ENCODE measurements at regions not wholly inside any gene's neighbourhood (a gene's known extent, or its start where the extent isn't known, plus 50 kb on each side); places are given as distances from the start of the nearest gene placed in this dataset.

DNA sequence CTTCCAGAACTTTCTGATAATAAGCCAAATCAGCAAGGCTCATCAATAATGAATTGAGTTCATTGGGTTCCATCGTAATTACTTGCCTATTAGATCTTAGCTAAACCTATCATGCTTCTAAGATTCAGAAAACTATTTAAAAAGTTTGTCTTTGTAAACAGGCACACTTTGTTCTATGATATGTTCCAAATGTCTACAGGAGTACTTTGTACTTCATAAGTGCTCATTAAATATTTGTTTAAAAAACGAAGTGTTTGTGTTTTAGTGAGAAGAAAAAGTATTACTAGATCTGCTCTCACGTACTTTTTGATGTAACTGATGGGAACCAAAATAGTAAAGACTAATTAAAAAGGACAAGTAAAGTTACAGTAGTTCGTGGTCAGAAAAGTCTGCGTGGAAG lies 172.8 kb upstream of the FLRT2 start:
- Histone ChIP-seq H3K27me3 (no peaks in the 10 kb centered on the region), H3K4me1 (no peaks in the 10 kb centered on the region), H3K9me3 (no peaks in the 10 kb centered on the region), H3K4me3 (no peak overlapping the region), H3K27ac (no peak overlapping the region), H3K36me3 (no peaks in the 10 kb centered on the region)
- ATAC-seq: no peak
- intact Hi-C loops (cut with DNase I): no loop called here
- 45% methylated on average over 5 of the region's 5 CpGs for WGBS (ENCODE audit: insufficient coverage, low coverage, low lambda C conversion rate, missing lambda C conversion rate)
- TF ChIP-seq POLR2A (IDR thresholded peaks at IDR 0.05): no peak
- TF ChIP-seq, protein P1, sequence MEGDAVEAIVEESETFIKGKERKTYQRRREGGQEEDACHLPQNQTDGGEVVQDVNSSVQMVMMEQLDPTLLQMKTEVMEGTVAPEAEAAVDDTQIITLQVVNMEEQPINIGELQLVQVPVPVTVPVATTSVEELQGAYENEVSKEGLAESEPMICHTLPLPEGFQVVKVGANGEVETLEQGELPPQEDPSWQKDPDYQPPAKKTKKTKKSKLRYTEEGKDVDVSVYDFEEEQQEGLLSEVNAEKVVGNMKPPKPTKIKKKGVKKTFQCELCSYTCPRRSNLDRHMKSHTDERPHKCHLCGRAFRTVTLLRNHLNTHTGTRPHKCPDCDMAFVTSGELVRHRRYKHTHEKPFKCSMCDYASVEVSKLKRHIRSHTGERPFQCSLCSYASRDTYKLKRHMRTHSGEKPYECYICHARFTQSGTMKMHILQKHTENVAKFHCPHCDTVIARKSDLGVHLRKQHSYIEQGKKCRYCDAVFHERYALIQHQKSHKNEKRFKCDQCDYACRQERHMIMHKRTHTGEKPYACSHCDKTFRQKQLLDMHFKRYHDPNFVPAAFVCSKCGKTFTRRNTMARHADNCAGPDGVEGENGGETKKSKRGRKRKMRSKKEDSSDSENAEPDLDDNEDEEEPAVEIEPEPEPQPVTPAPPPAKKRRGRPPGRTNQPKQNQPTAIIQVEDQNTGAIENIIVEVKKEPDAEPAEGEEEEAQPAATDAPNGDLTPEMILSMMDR (IDR thresholded peaks at IDR 0.05): no peak
- no peak for DNase-seq

GRCh38 chr14:85358136-85358785 lies 171.7 kb upstream of the FLRT2 start:
- intact Hi-C loops (cut with DNase I): no loop called here
- Histone ChIP-seq H3K4me3 (no peak overlapping the region), H3K4me1 (no peaks in the 10 kb centered on the region), H3K9me3 (no peaks in the 10 kb centered on the region), H3K27ac (no peak overlapping the region), H3K36me3 (no peaks in the 10 kb centered on the region), H3K27me3 (no peaks in the 10 kb centered on the region)
- DNase-seq: no peak
- 70% methylated on average over 1 of the region's 1 CpG for WGBS (ENCODE audit: insufficient coverage, low coverage, low lambda C conversion rate, missing lambda C conversion rate)
- TF ChIP-seq POLR2A (IDR thresholded peaks at IDR 0.05): no peak
- TF ChIP-seq, protein P1 (IDR thresholded peaks at IDR 0.05): no peak
- ATAC-seq: no peak

GRCh38 chr14:85359505-85359904 lies 170.4 kb upstream of the FLRT2 start:
- intact Hi-C loops (cut with DNase I): no loop called here
- no peak overlapping the region for H3K27ac ChIP-seq
- TF ChIP-seq, protein P1 (IDR thresholded peaks at IDR 0.05): no peak
- TF ChIP-seq POLR2A (IDR thresholded peaks at IDR 0.05): no peak
- no peaks in the 10 kb centered on the region for H3K36me3 ChIP-seq
- no peaks in the 10 kb centered on the region for H3K9me3 ChIP-seq
- DNase-seq (no peak), ATAC-seq (no peak)
- H3K27me3 ChIP-seq: no peaks in the 10 kb centered on the region
- H3K4me3 ChIP-seq: no peak overlapping the region
- no peaks in the 10 kb centered on the region for H3K4me1 ChIP-seq

DNA sequence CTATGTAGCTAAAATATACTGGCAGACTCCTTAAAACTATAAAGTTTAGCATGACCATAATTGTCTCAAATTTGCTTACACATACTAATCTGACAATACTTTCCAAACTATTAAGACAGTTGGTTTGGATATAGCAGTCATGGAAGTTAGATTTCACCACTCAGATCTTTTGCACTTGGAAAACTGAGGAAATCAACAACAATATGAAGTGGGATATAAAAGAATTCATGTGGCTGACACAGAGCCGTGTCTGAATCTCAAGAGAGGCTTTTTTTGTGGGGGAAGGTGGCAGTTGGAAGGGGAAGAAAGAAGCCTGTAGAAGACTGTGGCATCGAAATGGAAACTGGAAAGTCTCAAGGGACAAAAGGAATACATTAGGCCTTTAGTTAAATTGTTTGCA lies 166.6 kb upstream of the FLRT2 start:
- DNase-seq (no peak), ATAC-seq (no peak)
- H3K4me1 ChIP-seq: no peaks in the 10 kb centered on the region
- intact Hi-C loops (cut with DNase I): no loop called here
- 38% methylated on average over 2 of the region's 2 CpGs for WGBS (ENCODE audit: insufficient coverage, low coverage, low lambda C conversion rate, missing lambda C conversion rate)
- TF ChIP-seq, protein P1 (IDR thresholded peaks at IDR 0.05): no peak
- no peak for TF ChIP-seq POLR2A (IDR thresholded peaks at IDR 0.05)
- H3K27ac ChIP-seq: no peak overlapping the region
- no peaks in the 10 kb centered on the region for H3K9me3 ChIP-seq
- no peak overlapping the region for H3K4me3 ChIP-seq
- H3K36me3 ChIP-seq: no peaks in the 10 kb centered on the region
- H3K27me3 ChIP-seq: no peaks in the 10 kb centered on the region

- H3K4me1 ChIP-seq: no peaks in the 10 kb centered on the region
- no peaks in the 10 kb centered on the region for H3K27me3 ChIP-seq
- DNase-seq: no peak
- H3K9me3 ChIP-seq: no peaks in the 10 kb centered on the region
- no peaks in the 10 kb centered on the region for H3K36me3 ChIP-seq
- TF ChIP-seq POLR2A (IDR thresholded peaks at IDR 0.05): no peak
- TF ChIP-seq, protein P1 (IDR thresholded peaks at IDR 0.05): no peak
- no peak overlapping the region for H3K27ac ChIP-seq
- no peak overlapping the region for H3K4me3 ChIP-seq
- WGBS (ENCODE audit: insufficient coverage, low coverage, low lambda C conversion rate, missing lambda C conversion rate): 66% methylated on average over 4 of the region's 4 CpGs
- ATAC-seq: no peak
- intact Hi-C loops (cut with DNase I): no loop called here
Measured at GRCh38 chr14:85366226-85366625, 163.7 kb upstream of the FLRT2 start.
